ENCODE measurements at regions not wholly inside any gene's neighbourhood (a gene's known extent, or its start where the extent isn't known, plus 50 kb on each side); places are given as distances from the start of the nearest gene placed in this dataset.

GRCh38 chr10:30542001-30542894, 87.3 kb downstream of the LYZL2 start:
- TF ChIP-seq POLR2A (IDR thresholded peaks at IDR 0.05) (no peak), CTCF (IDR thresholded peaks at IDR 0.05) (no peak)

All from testis (tissue), 2 donors.